GM12864 (cell line): ENCODE measurements at regions not wholly inside any gene's neighbourhood (a gene's known extent, or its start where the extent isn't known, plus 50 kb on each side); places are given as distances from the start of the nearest gene placed in this dataset.

ENCODE experiments used
- DNase-seq: peaks from one replicate; pipeline ENCODE4 v3.0.0-alpha.2; 2011; ENCODE audit warnings: low read depth
- H3K4me3 ChIP-seq: 2 replicates; pipeline ENCODE4 v1.5.1; 2011; ENCODE audit warnings: mild to moderate bottlenecking, low read depth, low read length, control low read depth
- CTCF ChIP-seq: IDR thresholded peaks from 2 replicates; pipeline ENCODE4 v1.5.1; 2011; ENCODE audit warnings: low read depth, mild to moderate bottlenecking, moderate library complexity, low read length, control low read depth, inconsistent platforms; ENCODE audit errors: missing control alignments

DNA sequence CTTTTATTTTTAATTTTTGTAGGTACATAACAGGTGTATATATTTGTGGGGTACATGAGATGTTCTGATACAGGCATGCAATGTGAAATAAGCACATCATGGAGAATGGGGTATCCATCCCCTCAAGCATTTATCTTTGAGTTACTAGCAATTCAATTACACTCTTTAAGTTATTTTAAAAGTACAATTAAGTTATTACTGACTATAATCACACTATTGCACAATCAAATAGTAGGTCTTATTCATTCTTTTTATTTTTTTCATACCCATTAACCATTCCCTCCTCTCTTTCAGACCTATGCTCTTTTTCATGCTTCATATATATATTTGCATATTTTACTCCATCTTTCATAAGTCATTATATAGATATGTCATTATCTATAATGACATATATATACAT lies 93.3 kb downstream of the MAGEB5 start:
- no peak overlapping the region for H3K4me3 ChIP-seq
- DNase-seq, result no peak
- TF ChIP-seq CTCF, result no peak

- H3K4me3 ChIP-seq, result no peak overlapping the region
- no peak for TF ChIP-seq CTCF
- no peak for DNase-seq
These were observed 79.5 kb downstream of the MAGEB5 start for GRCh38 chrX:26295425-26295824.

GRCh38 chrX:26286836-26287235 lies 70.9 kb downstream of the MAGEB5 start:
- no peak for DNase-seq
- no peak for TF ChIP-seq CTCF
- no peak overlapping the region for H3K4me3 ChIP-seq
